HG03575 (cell line): ENCODE measurements at regions not wholly inside any gene's neighbourhood (a gene's known extent, or its start where the extent isn't known, plus 50 kb on each side); places are given as distances from the start of the nearest gene placed in this dataset.
"Not testable (repeated sequence)": the region's sequence is repeated elsewhere in the genome, so short reads cannot be mapped to it uniquely, and the experiment has no call there.

ENCODE experiments used
- ATAC-seq: cut with Tn5 transposase; IDR thresholded peaks from one replicate; pipeline ENCODE4 v1.9.1; 2021; ENCODE audit not compliant: unreplicated experiment, insufficient number of reproducible peaks, low FRiP score; ENCODE audit errors: extremely low read depth

- no peak for ATAC-seq
Observed at GRCh38 chr15:69758291-69758771, 305.7 kb downstream of the RPLP1 start.

DNA sequence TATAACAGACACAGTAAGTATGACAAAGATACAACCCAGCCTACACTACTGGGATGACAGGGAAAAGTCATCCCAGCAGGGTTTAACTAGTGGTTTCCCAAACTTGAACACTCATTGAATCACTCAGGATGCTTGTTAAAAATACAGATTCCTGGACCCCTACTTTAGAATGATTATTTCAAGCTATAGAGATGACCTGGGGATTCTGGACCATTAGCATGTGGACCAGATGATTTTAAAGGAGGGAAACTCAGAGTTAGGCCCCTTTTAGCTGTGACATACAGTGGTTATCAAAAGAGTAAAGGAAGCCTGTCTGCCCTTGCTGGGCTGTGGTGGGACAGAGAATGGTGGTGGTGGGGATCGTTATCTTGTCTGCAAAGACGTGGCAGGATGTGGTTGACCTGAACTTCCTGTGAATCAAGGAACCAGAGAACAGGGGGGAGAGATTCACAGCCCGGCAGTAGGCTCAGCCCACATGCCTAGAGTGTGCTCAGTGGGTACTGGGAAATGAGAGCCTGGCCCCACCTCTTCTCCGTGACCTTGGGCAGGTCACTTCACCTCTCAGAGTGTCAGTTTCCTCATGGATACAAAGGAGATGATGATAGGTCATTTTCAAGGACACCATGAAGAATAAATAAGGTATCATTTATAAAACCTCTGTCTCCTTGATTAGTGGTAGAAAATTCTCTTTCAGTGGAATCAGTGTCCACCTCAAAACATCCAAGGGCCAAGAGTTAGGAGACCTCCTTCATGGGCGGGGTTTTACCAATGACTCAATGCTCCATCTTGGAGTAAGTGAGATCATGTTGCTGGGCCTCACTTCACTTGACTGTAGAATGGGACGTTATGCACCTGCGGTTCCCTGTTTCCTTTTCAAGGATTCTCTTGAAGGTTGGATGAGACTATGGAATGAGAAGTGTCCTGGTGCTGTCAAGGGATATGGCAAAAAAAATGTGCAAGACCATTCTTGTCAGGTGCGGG lies 306.5 kb downstream of the RPLP1 start:
- no peak for ATAC-seq

DNA sequence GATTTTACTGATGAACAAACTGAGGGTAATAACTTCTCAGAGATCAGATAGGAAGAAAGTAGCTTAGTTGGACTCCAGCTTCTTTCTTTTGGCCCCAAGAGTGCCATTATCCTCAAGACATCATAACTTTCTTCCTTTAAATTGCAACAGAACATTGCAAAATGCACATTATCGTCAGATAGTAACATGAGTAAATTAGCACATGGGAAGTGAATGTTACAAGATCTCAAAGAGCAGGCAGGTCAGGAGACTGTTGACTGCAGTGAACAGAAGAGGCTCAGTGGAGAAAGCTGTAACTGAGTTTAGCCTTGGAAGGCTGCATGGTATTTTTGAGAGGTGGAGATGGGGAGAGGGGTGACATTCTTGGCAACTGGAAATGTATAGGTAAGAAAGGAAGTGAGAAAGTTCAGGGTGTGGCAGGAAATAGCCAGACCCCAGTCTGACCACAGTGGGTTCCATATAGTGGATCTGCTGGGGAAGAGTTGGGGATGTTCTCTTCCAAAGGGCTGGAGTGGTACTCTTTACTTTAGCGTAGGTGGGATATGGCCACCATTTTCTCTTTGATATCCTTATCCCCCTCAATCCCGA lies 307.7 kb downstream of the RPLP1 start:
- no peak for ATAC-seq

- no peak for ATAC-seq
Observed at GRCh38 chr15:69760890-69761568, 308.4 kb downstream of the RPLP1 start.

DNA sequence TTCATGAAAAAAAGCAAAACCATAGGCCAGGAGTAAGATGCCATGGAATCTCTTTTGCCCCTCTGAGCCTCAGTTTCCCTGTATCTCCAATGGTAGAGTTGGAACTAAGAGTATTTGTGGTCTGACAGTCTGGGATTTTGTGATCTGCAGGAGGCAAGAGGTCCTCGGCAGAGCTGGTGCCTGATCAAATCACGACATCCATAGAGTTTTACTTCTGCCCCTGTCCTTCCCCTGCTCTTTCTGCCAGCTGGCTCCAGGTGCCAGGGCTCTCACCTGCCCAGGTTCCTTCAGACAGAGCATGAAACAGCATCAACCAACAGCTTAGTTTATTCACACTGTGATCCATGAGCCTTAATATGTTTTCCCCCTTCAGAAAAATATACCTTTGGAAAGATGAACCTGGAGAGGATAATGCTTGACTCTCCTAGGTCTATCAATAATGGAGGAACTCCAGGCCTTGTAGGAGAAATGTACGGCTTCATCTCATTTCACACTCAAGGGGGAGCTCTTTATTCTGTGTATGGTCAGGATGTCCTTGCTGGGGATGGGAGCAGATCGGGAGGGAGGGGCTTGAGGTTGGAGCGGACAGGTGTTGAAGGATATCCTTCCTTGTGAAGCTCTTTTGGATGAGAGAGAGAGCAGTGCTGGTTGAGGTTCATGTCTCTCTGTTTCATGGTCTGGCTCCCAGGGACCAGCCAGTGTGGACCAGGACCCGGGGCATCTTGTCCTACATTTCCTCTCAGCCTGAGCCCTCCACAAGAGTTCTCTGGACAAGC lies 309.9 kb downstream of the RPLP1 start:
- no peak for ATAC-seq

DNA sequence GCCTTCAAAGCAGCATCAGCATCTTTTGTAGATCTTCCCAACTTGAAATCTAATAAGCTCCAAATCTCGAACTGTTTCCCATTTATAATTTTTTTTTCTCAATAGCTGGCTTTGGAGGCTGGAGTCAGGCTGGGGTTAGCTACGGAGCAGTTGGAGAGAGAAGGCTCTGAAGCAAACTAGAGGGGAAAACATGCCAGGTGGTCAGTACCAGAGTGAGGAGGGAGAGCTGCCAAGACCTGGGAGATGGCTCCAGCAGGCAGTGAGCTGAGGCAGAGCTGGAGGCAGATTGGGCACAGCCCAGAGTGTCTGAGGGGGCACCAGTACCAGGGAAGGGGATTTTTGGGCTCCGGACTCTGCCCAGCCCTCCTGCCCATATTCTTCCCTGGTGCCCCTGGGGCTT lies 311.2 kb downstream of the RPLP1 start:
- ATAC-seq = no peak

DNA sequence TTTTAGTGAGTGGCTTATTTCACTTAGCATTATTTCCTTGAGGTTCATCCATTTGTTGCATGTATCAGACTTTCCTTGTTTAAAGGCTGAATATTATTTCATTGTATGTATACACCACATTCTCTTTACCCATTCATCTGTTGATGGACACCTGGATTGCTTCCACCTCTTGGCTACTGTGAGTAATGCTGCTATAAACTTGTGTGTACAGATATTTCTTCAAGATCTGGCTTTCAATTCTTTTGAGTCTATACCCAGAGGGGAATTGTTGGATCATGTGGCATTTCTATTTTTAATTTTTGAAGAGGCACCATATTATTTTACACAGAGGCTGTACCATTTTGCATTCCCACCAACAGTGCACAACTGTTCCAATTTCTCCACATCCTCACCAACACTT lies 313.5 kb downstream of the RPLP1 start:
- ATAC-seq = no peak

DNA sequence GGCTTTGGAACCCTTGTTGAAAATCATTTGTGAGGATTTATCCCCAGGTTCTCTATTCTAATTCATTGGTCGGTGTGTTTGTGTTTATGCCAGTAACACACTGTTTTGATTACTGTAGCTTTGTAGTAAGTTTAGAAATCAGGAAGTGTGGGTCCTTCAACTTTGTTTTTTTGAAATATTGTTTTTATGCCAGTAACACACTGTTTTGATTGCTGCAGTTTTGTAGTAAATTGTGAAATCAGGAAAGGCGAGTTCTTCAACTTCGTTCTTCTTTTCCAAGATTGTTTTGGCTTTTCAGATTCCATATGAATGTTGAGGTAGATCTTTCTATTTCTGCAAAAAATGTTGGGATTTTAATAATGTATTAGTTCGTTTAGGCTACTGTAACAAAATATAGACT lies 314.6 kb downstream of the RPLP1 start:
- no peak for ATAC-seq

DNA sequence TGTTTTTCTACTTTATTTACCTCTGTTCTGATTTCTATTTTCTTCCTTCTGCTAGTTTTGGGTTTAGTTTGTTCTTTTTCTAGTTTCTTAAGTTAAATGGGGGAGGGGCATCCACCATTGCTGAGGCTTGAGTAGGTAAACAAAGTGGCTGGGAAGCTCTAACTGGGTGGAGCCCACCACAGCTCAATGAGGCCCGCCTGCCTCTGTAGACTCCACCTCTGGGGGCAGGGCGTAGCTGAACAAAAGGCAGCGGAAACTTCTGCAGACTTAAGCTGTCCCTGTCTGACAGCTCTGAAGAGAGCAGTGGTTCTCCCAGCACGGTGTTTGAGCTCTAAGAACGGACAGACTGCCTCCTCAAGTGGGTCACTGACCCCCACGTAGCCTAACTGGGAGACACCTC lies 316.7 kb downstream of the RPLP1 start:
- ATAC-seq = not testable (repeated sequence)

DNA sequence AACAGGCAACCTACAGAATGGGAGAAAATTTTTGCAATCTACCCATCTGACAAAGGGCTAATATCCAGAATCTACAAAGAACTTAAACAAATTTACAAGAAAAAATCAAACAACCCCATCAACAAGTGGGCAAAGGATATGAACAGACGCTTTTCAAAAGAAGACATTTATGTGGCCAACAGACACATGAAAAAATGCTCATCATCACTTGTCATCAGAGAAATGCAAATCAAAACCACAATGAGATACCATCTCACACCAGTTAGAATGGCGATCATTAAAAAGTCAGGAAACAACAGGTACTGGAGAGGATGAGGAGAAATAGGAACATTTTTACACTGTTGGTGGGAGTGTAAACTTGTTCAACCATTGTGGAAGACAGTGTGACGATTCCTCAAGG lies 321.6 kb downstream of the RPLP1 start:
- ATAC-seq = not testable (repeated sequence)

GRCh38 chr15:69774711-69775110 lies 322.1 kb downstream of the RPLP1 start:
- ATAC-seq = not testable (repeated sequence)

GRCh38 chr15:69777356-69777755 lies 320.4 kb downstream of the TLE3 start:
- no peak for ATAC-seq

GRCh38 chr15:69780374-69780773 lies 317.3 kb downstream of the TLE3 start:
- no peak for ATAC-seq

DNA sequence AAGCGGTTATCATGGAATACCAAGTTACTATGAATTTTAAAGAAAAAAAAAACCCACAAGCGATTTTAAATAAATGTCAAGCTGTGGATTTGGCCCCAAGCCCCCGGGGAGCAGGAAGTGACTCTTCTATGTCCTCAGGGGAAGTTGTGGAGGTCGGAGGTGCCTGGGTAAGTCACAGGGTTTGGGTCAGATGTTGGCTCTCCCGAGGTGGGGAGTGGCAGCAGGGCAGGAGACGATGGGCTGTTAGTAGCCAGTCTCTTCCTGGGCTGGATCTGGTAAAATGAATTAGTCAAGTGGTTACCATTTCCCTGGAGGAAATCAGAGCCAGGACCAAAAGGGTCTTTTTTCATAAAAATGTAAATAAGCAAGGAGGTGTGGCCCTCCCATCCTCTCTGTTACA lies 316.7 kb downstream of the TLE3 start:
- no peak for ATAC-seq

DNA sequence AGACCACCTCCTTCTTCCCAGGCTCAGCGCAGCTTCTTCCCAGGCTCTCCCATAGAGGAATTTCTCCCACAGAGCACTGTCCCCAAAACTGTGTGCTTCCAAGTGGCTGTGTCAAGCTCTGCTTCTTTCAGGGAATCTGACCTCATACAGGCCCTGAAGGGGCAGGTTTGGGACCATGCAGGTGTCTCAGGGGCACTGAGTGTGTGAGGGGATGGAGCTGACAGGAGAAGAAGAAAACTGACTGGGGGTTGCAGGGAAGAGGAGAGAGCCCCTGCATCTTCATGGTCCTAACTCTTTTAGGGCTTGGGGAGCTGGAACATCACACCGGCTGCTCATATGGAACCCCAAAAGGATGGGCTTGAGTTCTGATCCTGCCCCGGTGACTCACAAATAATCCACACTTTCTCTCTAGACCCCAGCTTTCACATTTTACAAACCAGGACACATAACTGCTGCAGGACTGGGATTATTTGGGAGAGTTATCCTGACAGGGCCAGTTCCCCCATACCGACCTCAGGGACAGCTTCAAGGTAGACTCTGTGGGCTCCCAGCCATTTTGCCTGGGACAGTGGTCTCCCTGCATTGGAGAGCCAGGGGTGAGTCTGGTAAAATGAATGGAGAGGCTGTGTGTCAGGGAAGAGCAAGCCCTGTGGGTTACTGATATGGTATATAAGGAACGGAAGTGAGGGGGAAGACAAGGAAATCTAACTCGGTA lies 316.1 kb downstream of the TLE3 start:
- ATAC-seq = no peak

DNA sequence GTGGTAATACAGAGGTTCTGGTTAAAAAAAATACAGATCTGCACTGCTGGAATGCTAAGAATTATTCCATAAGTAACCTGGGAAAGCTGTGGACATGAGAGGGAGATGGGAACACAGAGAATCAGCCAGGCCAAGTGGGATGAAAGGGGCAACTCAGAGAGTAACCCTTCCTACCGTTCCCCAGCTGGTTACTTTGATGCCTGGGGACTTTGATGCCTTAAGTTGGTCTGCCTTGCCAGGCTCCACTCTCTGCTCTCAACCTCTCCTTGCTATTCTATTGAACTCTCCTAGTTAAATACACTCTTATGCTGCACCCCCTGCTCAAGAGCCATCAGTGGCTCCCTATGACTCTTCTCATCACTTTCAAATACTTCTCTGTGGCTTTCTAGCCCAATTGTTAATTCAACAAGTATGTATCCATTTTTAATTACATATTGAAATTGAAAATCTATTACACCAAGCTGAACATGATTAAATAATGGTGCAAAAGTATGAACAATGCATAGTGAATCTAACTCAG lies 315.5 kb downstream of the TLE3 start:
- no peak for ATAC-seq

GRCh38 chr15:69782809-69783208 lies 314.9 kb downstream of the TLE3 start:
- no peak for ATAC-seq

DNA sequence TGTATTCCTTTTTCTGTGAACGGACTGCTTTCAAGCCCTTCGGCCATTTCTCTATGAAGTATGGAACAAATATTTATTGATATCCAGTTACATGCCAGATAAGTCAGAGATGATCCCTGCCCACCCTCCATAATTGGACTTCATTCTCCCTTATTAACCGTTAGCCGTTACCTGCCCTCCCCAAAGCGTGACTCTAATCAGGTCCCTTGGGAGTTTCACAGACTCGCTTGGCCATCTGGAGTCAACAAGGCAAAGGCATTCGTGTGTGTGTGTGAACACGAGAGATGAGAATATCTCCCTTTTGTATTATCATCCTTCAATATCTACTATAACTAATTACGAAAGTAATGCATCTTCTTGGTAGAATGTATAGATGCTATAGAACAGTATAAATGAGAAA lies 314.5 kb downstream of the TLE3 start:
- no peak for ATAC-seq
